H7 (cell line): ENCODE measurements at regions not wholly inside any gene's neighbourhood (a gene's known extent, or its start where the extent isn't known, plus 50 kb on each side); places are given as distances from the start of the nearest gene placed in this dataset.
"Not testable (repeated sequence)": the region's sequence is repeated elsewhere in the genome, so short reads cannot be mapped to it uniquely, and the experiment has no call there.

Source experiments
- DNase-seq: peaks from one replicate; pipeline ENCODE4 v3.0.0; 2012
- H3K27me3 ChIP-seq: 2 replicates; pipeline ENCODE4 v1.6.0; 2011; ENCODE audit warnings: mild to moderate bottlenecking, low read length; ENCODE audit not compliant: control insufficient read depth, insufficient read depth
- H3K36me3 ChIP-seq: replicated peaks from 2 replicates; pipeline ENCODE4 v1.5.1; 2011; ENCODE audit warnings: low read length; ENCODE audit not compliant: control insufficient read depth, insufficient read depth
- H3K4me3 ChIP-seq: 2 replicates; pipeline ENCODE4 v1.5.1; 2011; ENCODE audit warnings: low read depth, mild to moderate bottlenecking, control low read depth, low read length, moderate library complexity; ENCODE audit not compliant: insufficient read depth

GRCh38 chr5:88653471-88653870 lies 229.5 kb downstream of the MEF2C start:
- no peak for DNase-seq
- Histone ChIP-seq H3K27me3 (peaks cover 13% of the 10 kb centered on the region; the same call in 1 of the 2 replicates), H3K36me3 (no peaks in the 10 kb centered on the region), H3K4me3 (no peak overlapping the region)

DNA sequence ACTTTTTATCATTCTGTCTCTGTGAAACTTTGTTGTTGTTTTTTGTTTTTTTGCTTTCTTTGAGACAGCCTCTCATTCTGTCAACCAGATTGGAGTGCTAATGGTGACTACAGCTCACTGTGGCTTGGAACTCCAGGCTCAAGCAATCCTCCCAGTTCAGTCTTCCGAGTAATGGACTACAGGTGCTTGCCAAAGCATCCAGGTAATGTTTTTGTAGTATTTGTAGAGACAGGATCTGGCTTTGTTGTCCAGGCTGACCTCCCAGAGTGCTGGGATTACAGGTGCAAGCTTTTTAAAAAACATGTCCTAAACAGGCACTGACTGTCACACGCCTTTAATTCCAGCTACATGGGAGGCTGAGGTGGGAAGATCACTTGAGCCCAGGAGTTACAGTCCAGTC lies 235.1 kb downstream of the MEF2C start:
- H3K27me3 ChIP-seq = no peaks in the 10 kb centered on the region
- H3K4me3 ChIP-seq = no peak overlapping the region
- no peaks in the 10 kb centered on the region for H3K36me3 ChIP-seq
- DNase-seq = no peak

- H3K36me3 ChIP-seq = no peaks in the 10 kb centered on the region
Observed at GRCh38 chr5:88646866-88647265, 236.1 kb downstream of the MEF2C start.

GRCh38 chr5:88644676-88645075 lies 238.3 kb downstream of the MEF2C start:
- H3K36me3 ChIP-seq = no peaks in the 10 kb centered on the region
- DNase-seq = no peak
- no peaks in the 10 kb centered on the region for H3K27me3 ChIP-seq
- H3K4me3 ChIP-seq = no peak overlapping the region

More at GRCh38 chr5:88646866-88647265, 236.1 kb downstream of the MEF2C start:
- Histone ChIP-seq H3K27me3 (no peaks in the 10 kb centered on the region), H3K4me3 (no peak overlapping the region)
- no peak for DNase-seq

- no peaks in the 10 kb centered on the region for H3K27me3 ChIP-seq
- H3K4me3 ChIP-seq = no peak overlapping the region
- DNase-seq = no peak
- H3K36me3 ChIP-seq = no peaks in the 10 kb centered on the region
Observed at GRCh38 chr5:88643315-88643714, 239.7 kb downstream of the MEF2C start.

GRCh38 chr5:88634014-88634413 lies 249.0 kb downstream of the MEF2C start:
- H3K36me3 ChIP-seq = no peaks in the 10 kb centered on the region
- no peak overlapping the region for H3K4me3 ChIP-seq
- no peak for DNase-seq
- H3K27me3 ChIP-seq = no peaks in the 10 kb centered on the region

DNA sequence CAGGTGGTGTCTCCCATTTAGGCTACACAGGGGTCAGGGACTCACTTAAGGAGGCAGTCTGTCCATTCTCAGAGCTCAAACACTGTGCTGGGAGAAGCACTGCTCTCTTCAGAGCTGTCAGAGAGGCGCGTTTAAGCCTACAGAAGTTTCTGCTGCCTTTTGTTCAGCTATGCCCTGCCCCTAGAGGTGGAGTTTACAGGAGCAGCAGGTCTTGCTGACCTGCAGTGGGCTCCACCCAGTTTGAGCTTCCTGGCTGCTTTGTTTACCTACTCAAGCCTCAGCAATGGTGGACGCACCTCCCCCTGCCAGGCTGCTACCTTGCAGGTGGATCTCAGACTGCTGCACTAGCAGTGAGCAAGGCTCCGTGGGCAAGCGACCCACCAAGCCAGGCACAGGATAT lies 260.1 kb downstream of the MEF2C start:
- H3K36me3 ChIP-seq, H3K27me3 ChIP-seq, DNase-seq, H3K4me3 ChIP-seq: not testable (repeated sequence)

DNA sequence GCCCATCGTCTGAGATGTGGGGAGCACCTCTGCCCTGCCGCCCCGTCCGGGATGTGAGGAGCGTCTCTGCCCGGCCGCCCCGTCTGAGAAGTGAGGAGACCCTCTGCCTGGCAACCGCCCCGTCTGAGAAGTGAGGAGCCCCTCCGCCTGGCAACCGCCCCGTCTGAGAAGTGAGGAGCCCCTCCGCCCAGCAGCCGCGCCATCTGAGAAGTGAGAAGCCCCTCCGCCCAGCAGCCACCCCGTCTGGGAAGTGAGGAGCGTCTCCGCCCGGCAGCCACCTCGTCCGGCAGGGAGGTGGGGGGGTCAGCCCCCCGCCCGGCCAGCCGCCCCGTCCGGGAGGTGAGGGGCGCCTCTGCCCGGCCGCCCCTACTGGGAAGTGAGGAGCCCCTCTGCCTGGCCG lies 267.2 kb downstream of the MEF2C start:
- H3K4me3 ChIP-seq, H3K36me3 ChIP-seq, H3K27me3 ChIP-seq, DNase-seq: not testable (repeated sequence)

DNA sequence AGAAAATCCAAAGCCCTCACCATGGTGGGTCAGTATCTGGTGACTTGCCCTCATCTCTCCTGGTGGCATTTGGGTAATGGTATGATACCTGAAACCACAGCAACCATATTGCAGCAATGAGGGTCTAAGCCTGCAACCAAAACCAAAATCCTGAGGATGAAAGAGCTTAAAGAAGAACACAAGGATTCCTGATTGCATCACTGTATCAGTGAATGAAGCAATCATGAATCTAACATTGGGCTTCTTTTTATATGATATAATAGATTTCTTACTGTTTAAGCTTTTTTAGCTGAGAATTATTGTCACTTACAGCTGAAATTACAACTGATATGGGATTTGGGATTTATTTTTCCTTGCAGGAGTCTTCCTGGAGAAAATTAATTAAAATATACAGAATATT lies 269.9 kb downstream of the MEF2C start:
- Histone ChIP-seq H3K4me3 (no peak overlapping the region), H3K27me3 (no peaks in the 10 kb centered on the region), H3K36me3 (no peaks in the 10 kb centered on the region)
- DNase-seq = no peak

- Histone ChIP-seq H3K36me3 (no peaks in the 10 kb centered on the region), H3K27me3 (no peaks in the 10 kb centered on the region), H3K4me3 (no peak overlapping the region)
- no peak for DNase-seq
Observed at GRCh38 chr5:88610586-88610985, 272.4 kb downstream of the MEF2C start.

DNA sequence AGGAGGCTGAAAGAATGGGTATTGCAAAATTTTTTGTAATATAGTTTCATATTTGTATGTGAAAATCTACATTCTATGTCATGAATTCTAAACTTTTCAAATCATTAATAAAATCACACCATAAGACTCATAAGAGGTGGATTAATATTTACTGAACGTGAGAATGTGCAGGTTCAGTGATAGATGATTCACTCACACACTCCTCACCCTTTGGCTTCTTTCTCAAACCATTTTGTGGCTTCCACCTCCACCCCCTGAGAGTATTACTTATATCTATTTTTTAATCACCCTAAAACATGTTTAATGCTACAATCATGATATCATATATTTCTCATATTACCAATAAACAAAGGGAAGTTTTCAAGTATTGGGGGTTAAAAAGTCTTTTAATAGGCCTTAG lies 275.5 kb downstream of the MEF2C start:
- no peak overlapping the region for H3K4me3 ChIP-seq
- DNase-seq = no peak
- H3K36me3 ChIP-seq = no peaks in the 10 kb centered on the region
- no peaks in the 10 kb centered on the region for H3K27me3 ChIP-seq

- no peak for DNase-seq
- H3K4me3 ChIP-seq = no peak overlapping the region
- no peaks in the 10 kb centered on the region for H3K27me3 ChIP-seq
- H3K36me3 ChIP-seq = no peaks in the 10 kb centered on the region
Observed at GRCh38 chr5:88606626-88607025, 276.4 kb downstream of the MEF2C start.

DNA sequence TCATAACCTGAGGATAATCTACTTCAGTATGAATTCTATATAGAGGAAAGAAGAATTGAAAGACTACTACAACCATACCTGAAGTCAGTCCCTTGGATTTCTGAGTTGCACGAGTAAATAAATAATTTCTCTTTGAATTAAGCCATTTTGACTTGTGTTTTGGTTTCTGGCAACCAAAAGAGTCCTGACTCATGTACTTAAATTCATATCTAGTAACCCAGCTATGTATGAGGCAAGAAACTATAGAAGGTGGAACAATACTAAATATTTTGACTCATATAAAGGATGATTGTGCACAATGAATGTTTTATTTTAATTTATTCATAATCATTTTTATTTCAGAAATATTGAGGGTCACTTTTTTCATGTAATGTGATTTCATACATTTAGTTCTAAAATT lies 276.8 kb downstream of the MEF2C start:
- no peaks in the 10 kb centered on the region for H3K36me3 ChIP-seq
- no peaks in the 10 kb centered on the region for H3K27me3 ChIP-seq
- H3K4me3 ChIP-seq = no peak overlapping the region
- DNase-seq = no peak

- no peak overlapping the region for H3K4me3 ChIP-seq
- peak; percentile 55 for DNase-seq
- no peaks in the 10 kb centered on the region for H3K27me3 ChIP-seq
- no peaks in the 10 kb centered on the region for H3K36me3 ChIP-seq
Observed at GRCh38 chr5:88602584-88602983, 280.4 kb downstream of the MEF2C start.

DNA sequence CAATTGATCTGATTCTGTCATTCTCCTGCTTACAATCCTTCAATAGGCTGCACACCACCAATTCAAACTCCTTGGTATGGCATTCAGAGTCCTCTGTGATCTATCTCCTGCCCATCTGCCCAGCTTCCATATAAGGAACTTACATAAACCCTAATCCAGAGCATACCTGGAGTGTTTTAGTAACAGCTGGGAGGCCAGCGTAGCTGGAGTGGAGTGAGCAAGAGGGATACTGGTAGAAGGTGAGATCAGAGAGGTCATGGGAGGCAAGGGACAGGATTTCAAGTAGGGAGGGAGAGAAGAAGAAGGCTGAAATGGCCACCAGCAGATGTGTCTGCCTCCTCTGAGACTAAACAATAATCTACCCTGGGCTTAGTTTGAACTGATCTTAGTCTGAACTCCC lies 288.5 kb downstream of the MEF2C start:
- Histone ChIP-seq H3K4me3 (no peak overlapping the region), H3K27me3 (no peaks in the 10 kb centered on the region), H3K36me3 (no peaks in the 10 kb centered on the region)
- no peak for DNase-seq

- Histone ChIP-seq H3K27me3 (no peaks in the 10 kb centered on the region), H3K4me3 (no peak overlapping the region), H3K36me3 (no peaks in the 10 kb centered on the region)
- DNase-seq = no peak
Observed at GRCh38 chr5:88588609-88589008, 294.4 kb downstream of the MEF2C start.
